ENCODE measurements at regions not wholly inside any gene's neighbourhood (a gene's known extent, or its start where the extent isn't known, plus 50 kb on each side); places are given as distances from the start of the nearest gene placed in this dataset.
"Not testable (repeated sequence)": the region's sequence is repeated elsewhere in the genome, so short reads cannot be mapped to it uniquely, and the experiment has no call there.

- no peak for DNase-seq (ENCODE audit: extremely low read depth, low read depth)
- TF ChIP-seq, protein P1, sequence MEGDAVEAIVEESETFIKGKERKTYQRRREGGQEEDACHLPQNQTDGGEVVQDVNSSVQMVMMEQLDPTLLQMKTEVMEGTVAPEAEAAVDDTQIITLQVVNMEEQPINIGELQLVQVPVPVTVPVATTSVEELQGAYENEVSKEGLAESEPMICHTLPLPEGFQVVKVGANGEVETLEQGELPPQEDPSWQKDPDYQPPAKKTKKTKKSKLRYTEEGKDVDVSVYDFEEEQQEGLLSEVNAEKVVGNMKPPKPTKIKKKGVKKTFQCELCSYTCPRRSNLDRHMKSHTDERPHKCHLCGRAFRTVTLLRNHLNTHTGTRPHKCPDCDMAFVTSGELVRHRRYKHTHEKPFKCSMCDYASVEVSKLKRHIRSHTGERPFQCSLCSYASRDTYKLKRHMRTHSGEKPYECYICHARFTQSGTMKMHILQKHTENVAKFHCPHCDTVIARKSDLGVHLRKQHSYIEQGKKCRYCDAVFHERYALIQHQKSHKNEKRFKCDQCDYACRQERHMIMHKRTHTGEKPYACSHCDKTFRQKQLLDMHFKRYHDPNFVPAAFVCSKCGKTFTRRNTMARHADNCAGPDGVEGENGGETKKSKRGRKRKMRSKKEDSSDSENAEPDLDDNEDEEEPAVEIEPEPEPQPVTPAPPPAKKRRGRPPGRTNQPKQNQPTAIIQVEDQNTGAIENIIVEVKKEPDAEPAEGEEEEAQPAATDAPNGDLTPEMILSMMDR (IDR thresholded peaks at IDR 0.05; ENCODE audit: low read depth, low read length) = no peak
Measured at GRCh38 chr2:122703676-122704075, 948.2 kb downstream of the TSN start.

DNA sequence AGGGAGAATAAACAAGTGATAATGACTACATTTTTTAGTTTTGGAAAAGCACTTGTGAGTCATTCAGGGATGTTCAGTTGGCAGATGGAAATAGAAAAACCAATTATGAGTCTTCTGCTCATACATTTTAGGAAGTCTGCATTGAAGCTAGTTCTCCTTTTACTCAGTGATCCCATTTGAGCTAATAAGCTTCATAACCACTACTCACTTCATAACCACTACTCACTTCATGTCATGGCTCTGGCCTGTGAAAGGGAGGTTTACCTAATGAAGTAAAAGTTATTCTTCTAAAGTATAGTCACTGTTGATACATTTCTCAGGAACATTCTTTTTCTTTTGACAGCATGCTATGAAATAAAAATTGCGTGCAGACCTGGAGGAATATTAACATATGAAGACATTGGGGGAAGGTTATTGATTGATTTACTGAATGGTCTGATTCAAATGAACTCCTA is 948.7 kb downstream of the TSN start:
- TF ChIP-seq, protein P1 (IDR thresholded peaks at IDR 0.05; ENCODE audit: low read depth, low read length) = no peak

DNA sequence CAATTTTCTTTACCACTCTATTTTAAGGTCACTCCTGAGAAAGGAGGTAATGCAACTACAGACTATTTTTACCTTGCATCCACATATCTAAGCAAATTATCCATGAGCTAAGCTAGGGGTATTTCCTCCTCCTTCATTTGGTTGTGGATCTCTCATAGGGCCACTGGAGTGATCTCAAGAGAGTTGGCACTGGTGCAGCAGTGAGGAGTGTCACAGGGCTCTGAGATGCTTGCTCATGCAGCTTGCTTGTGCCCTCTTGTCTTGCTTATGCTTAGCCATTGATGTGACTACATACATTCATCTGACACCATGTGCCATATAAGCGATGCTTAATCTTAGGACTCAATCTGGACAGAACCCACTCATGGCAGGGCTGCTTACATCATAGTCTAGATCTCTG is 950.3 kb downstream of the TSN start:
- TF ChIP-seq, protein P1 (IDR thresholded peaks at IDR 0.05; ENCODE audit: low read depth, low read length) = no peak
- DNase-seq (ENCODE audit: extremely low read depth, low read depth) = no peak

More for the DNA sequence above, 948.7 kb downstream of the TSN start:
- no peak for DNase-seq (ENCODE audit: extremely low read depth, low read depth)

- TF ChIP-seq, protein P1 (IDR thresholded peaks at IDR 0.05; ENCODE audit: low read depth, low read length) = no peak
- DNase-seq (ENCODE audit: extremely low read depth, low read depth) = no peak
Measured at GRCh38 chr2:122706757-122707223, 951.3 kb downstream of the TSN start.

- TF ChIP-seq, protein P1 (IDR thresholded peaks at IDR 0.05; ENCODE audit: low read depth, low read length) = no peak
- DNase-seq (ENCODE audit: extremely low read depth, low read depth) = no peak
Measured at GRCh38 chr2:122707224-122707824, 951.9 kb downstream of the TSN start.

DNA sequence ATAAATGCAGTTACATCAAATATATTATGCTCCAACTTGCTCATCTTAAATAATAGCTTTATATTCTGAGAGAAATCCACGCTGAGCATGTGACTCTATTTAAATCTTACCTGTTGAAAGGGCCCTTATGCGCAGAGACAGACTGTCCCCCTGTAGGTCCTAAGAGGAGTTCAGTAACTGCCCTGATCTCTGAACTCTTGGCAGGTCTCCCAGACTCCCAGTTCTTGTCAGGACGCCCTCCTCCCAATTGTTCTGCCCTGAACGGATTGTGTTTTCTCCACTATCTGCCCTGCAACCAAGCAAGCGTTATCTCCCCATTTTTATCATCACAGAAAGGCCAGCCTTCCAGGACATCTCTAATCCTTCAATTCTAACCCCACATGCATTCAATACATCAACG is 954.6 kb downstream of the TSN start:
- TF ChIP-seq, protein P1 (IDR thresholded peaks at IDR 0.05; ENCODE audit: low read depth, low read length) = no peak
- DNase-seq (ENCODE audit: extremely low read depth, low read depth) = no peak

DNA sequence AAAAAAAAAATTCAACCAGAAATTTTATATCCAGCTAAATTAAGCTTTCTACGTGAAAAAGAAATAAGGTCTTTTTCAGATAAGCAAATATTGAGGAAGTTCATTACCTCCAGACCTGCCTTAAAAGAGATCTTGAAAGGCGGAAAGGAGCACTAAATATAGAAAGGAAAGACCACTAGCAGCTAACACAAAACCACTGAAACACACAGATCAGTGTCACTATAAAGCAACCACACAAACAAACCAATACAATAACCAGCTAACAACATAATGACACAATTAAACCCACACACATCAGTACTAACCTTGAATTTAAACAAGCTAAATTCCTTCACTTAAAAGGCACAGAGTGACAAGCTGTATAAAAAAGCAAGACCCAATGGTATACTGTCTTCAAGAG is 958.3 kb downstream of the TSN start:
- DNase-seq (ENCODE audit: extremely low read depth, low read depth) = no peak
- TF ChIP-seq, protein P1 (IDR thresholded peaks at IDR 0.05; ENCODE audit: low read depth, low read length) = no peak

- DNase-seq (ENCODE audit: extremely low read depth, low read depth) = not testable (repeated sequence)
Measured at GRCh38 chr2:122720822-122721221, 965.4 kb downstream of the TSN start.
